Esophagus muscularis mucosa (tissue), 4 donors: ENCODE measurements at regions not wholly inside any gene's neighbourhood (a gene's known extent, or its start where the extent isn't known, plus 50 kb on each side); places are given as distances from the start of the nearest gene placed in this dataset.
"Not testable (repeated sequence)": the region's sequence is repeated elsewhere in the genome, so short reads cannot be mapped to it uniquely, and the experiment has no call there.

Experiments
- EP300 ChIP-seq: sonication (generic); formaldehyde crosslinking; IDR thresholded peaks from one replicate; pipeline ENCODE4 v1.6.1; 2017; ENCODE audit warnings: antibody characterized with exemption
- POLR2A ChIP-seq: fragments of 450-650 bp; IDR thresholded peaks from one replicate; pipeline ENCODE4 v1.6.1; 2017; ENCODE audit warnings: antibody characterized with exemption, moderate library complexity, mild to moderate bottlenecking, low read depth
- POLR2AphosphoS5 ChIP-seq, 2 donors: sonication (generic); formaldehyde crosslinking; IDR thresholded peaks; one replicate each; pipeline ENCODE4 v1.6.1; 2017; ENCODE audit warnings: antibody characterized with exemption in 2 of 2
- TF ChIP-seq, protein P1 (sequence below), 3 experiments: fragments of 200-600 bp in 2 of 3; fragments of 450-650 bp in 1 of 3; sonication (generic) in 2 of 3; IDR thresholded peaks; one replicate each; pipeline ENCODE4 v1.5.1; 2017 to 2019; ENCODE audit warnings: antibody characterized with exemption in 3 of 3, mild to moderate bottlenecking in 2 of 3, moderate library complexity in 1 of 3

DNA sequence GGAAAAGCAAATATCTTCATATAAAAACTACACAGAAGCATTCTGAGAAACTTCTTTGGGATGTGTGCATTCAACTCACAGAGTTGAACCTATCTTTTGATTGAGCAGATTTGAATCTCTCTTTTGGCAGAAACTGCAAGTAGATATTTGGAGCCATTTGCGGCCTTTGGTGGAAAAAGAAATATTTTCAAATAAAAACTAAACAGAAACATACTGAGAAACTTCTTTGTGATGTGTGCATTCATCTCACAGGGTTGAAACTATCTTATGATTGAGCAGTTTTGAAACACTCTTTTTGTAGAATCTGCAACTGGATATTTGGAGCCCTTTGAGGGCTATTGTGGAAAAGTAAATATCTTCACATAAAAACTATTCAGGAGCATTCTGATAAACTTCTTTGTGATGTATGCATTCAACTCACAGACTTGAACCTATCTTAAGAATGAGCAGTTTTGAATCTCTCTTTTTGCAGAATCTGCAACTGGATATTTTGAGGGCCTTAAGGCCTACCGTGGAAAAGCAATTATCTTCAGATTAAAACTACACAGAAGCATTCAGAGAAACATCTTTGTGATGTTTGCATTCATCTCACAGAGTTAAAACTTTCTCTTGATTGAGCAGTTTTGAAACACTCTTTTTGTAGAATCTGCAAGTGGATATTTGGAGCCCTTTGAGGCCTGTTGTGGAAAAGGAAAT, 4158.2 kb upstream of the OR11H1 start:
- not testable (repeated sequence) for TF ChIP-seq POLR2A; POLR2AphosphoS5 (IDR thresholded peaks at IDR 0.05); EP300
- TF ChIP-seq, protein P1, sequence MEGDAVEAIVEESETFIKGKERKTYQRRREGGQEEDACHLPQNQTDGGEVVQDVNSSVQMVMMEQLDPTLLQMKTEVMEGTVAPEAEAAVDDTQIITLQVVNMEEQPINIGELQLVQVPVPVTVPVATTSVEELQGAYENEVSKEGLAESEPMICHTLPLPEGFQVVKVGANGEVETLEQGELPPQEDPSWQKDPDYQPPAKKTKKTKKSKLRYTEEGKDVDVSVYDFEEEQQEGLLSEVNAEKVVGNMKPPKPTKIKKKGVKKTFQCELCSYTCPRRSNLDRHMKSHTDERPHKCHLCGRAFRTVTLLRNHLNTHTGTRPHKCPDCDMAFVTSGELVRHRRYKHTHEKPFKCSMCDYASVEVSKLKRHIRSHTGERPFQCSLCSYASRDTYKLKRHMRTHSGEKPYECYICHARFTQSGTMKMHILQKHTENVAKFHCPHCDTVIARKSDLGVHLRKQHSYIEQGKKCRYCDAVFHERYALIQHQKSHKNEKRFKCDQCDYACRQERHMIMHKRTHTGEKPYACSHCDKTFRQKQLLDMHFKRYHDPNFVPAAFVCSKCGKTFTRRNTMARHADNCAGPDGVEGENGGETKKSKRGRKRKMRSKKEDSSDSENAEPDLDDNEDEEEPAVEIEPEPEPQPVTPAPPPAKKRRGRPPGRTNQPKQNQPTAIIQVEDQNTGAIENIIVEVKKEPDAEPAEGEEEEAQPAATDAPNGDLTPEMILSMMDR (IDR thresholded peaks at IDR 0.05) = not testable (repeated sequence)
